ENCODE measurements at regions not wholly inside any gene's neighbourhood (a gene's known extent, or its start where the extent isn't known, plus 50 kb on each side); places are given as distances from the start of the nearest gene placed in this dataset.
A peak's percentile ranks its signal among the peaks of the same experiment; 100 is the strongest.
"Not testable (repeated sequence)": the region's sequence is repeated elsewhere in the genome, so short reads cannot be mapped to it uniquely, and the experiment has no call there.

- 34 to 39% methylated on average over 6 of the region's 6 CpGs for WGBS, 2 donors
- intact Hi-C loops (cut with DNase I; ENCODE audit: low total_unique reads) = loop anchor here (10.0 kb wide), 1 partner anchor 204 kb away; no protein-coding TSS in a partner anchor
These were observed 67.6 kb upstream of the DCLK2 start for GRCh38 chr4:150010525-150011126.

GRCh38 chr4:150012851-150013360 is 65.3 kb upstream of the DCLK2 start:
- no peak for DNase-seq
- intact Hi-C loops (cut with DNase I; ENCODE audit: low total_unique reads) = loop anchor here (10.0 kb wide), 1 partner anchor 202 kb away; no protein-coding TSS in a partner anchor
- H3K27me3 ChIP-seq = no peaks in the 10 kb centered on the region
- H3K4me3 ChIP-seq = no peak overlapping the region
- no peaks in the 10 kb centered on the region for H3K36me3 ChIP-seq (ENCODE audit: low read depth, missing control alignments)
- WGBS, 2 donors = 67 to 88% methylated on average over 3 of the region's 3 CpGs
- H3K27ac ChIP-seq = no peak overlapping the region
- TF ChIP-seq CTCF (IDR thresholded peaks at IDR 0.05) (no peak), POLR2A (IDR thresholded peaks at IDR 0.05) (no peak)
- no peaks in the 10 kb centered on the region for H3K4me1 ChIP-seq
- H3K9me3 ChIP-seq = no peaks in the 10 kb centered on the region

More at GRCh38 chr4:150010525-150011126, 67.6 kb upstream of the DCLK2 start:
- H3K4me3 ChIP-seq = no peak overlapping the region
- no peaks in the 10 kb centered on the region for H3K9me3 ChIP-seq
- H3K27ac ChIP-seq = no peak overlapping the region
- H3K27me3 ChIP-seq = no peaks in the 10 kb centered on the region
- no peaks in the 10 kb centered on the region for H3K4me1 ChIP-seq
- no peaks in the 10 kb centered on the region for H3K36me3 ChIP-seq (ENCODE audit: low read depth, missing control alignments)
- DNase-seq = peak; percentile 67
- peak in 2 of 3 experiments; percentile 45 to 63 for TF ChIP-seq CTCF (IDR thresholded peaks at IDR 0.05)
- no peak for TF ChIP-seq POLR2A (IDR thresholded peaks at IDR 0.05)

- H3K27me3 ChIP-seq; H3K27ac ChIP-seq; H3K36me3 ChIP-seq (ENCODE audit: low read depth, missing control alignments); H3K4me1 ChIP-seq; H3K4me3 ChIP-seq; DNase-seq; H3K9me3 ChIP-seq: not testable (repeated sequence)
- intact Hi-C loops (cut with DNase I; ENCODE audit: low total_unique reads) = loop anchor here (10.0 kb wide), 1 partner anchor 199 kb away; no protein-coding TSS in a partner anchor
These were observed 62.3 kb upstream of the DCLK2 start for GRCh38 chr4:150015910-150016309.

GRCh38 chr4:150016621-150017020 is 61.6 kb upstream of the DCLK2 start:
- H3K36me3 ChIP-seq (ENCODE audit: low read depth, missing control alignments); H3K27me3 ChIP-seq; H3K9me3 ChIP-seq; H3K4me1 ChIP-seq; DNase-seq; H3K27ac ChIP-seq; H3K4me3 ChIP-seq: not testable (repeated sequence)
- intact Hi-C loops (cut with DNase I; ENCODE audit: low total_unique reads) = loop anchor here (10.0 kb wide), 1 partner anchor 198 kb away; no protein-coding TSS in a partner anchor
- 95 to 97% methylated on average over 1 of the region's 1 CpG for WGBS, 2 donors

- WGBS, 2 donors = 88 to 100% methylated on average over 1 of the region's 1 CpG
- DNase-seq = no peak
- no peaks in the 10 kb centered on the region for H3K27me3 ChIP-seq
- H3K36me3 ChIP-seq (ENCODE audit: low read depth, missing control alignments) = no peaks in the 10 kb centered on the region
- no peaks in the 10 kb centered on the region for H3K9me3 ChIP-seq
- intact Hi-C loops (cut with DNase I; ENCODE audit: low total_unique reads) = loop anchor here (10.0 kb wide), 1 partner anchor 197 kb away; no protein-coding TSS in a partner anchor
- TF ChIP-seq CTCF (IDR thresholded peaks at IDR 0.05) (no peak), POLR2A (IDR thresholded peaks at IDR 0.05) (no peak)
- H3K4me3 ChIP-seq = no peak overlapping the region
- H3K27ac ChIP-seq = no peak overlapping the region
- H3K4me1 ChIP-seq = no peaks in the 10 kb centered on the region
These were observed 60.0 kb upstream of the DCLK2 start for GRCh38 chr4:150018257-150018656.

GRCh38 chr4:150021483-150021882 is 56.8 kb upstream of the DCLK2 start:
- Histone ChIP-seq H3K27ac (no peak overlapping the region), H3K4me1 (no peaks in the 10 kb centered on the region), H3K4me3 (no peak overlapping the region), H3K27me3 (no peaks in the 10 kb centered on the region), H3K36me3 (ENCODE audit: low read depth, missing control alignments) (no peaks in the 10 kb centered on the region), H3K9me3 (no peaks in the 10 kb centered on the region)
- WGBS, 2 donors = 91 to 94% methylated on average over 1 of the region's 1 CpG
- intact Hi-C loops (cut with DNase I; ENCODE audit: low total_unique reads) = no loop called here
- no peak for DNase-seq
- no peak for TF ChIP-seq POLR2A (IDR thresholded peaks at IDR 0.05)
- TF ChIP-seq CTCF (IDR thresholded peaks at IDR 0.05) = no peak
